ENCODE measurements at regions not wholly inside any gene's neighbourhood (a gene's known extent, or its start where the extent isn't known, plus 50 kb on each side); places are given as distances from the start of the nearest gene placed in this dataset.
"Not testable (repeated sequence)": the region's sequence is repeated elsewhere in the genome, so short reads cannot be mapped to it uniquely, and the experiment has no call there.

DNA sequence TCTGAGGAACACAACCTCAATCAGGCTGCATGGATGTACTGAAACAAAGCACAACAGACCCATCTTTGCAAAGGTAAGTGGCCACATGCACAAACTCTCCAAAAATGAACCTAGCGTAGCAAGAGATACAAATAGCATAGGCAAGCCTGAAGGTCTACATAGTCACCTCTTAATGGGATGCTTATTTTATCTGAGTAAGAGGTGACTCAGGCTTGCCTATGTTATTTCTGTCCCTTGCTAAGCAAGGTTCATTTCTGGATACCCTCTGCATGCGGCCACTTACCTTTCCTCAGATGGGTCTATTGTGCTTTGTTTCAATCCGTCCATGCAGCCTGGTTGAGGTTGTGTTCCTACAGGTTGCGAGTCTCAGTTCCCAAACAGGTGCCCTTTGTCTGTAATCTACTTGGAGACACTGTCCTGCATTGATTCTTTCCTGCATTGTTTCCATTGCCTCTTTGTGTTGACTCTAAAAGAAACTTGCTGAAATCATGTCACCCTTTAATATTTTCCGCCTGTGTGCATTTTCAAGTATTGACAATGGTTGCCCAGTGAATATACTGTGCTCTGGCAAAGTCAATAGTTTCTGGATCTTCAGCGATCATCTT is 291.8 kb upstream of the LYZL1 start:
- no peaks in the 10 kb centered on the region for H3K79me2 ChIP-seq (ENCODE audit: insufficient read depth, low read length)
- no peak overlapping the region for H3K4me3 ChIP-seq (ENCODE audit: low read depth, low read length, poor library complexity, severe bottlenecking)
- no peaks in the 10 kb centered on the region for H3K9me2 ChIP-seq (ENCODE audit: low read depth, low read length)
- H3K4me1 ChIP-seq (ENCODE audit: insufficient read depth, low read length, severe bottlenecking) = no peaks in the 10 kb centered on the region
- no peaks in the 10 kb centered on the region for H3K36me3 ChIP-seq (ENCODE audit: insufficient read depth, low read length)
- TF ChIP-seq EZH2 (IDR thresholded peaks at IDR 0.05; ENCODE audit: borderline replicate concordance, low read length) = no peak
- TF ChIP-seq, protein P1, sequence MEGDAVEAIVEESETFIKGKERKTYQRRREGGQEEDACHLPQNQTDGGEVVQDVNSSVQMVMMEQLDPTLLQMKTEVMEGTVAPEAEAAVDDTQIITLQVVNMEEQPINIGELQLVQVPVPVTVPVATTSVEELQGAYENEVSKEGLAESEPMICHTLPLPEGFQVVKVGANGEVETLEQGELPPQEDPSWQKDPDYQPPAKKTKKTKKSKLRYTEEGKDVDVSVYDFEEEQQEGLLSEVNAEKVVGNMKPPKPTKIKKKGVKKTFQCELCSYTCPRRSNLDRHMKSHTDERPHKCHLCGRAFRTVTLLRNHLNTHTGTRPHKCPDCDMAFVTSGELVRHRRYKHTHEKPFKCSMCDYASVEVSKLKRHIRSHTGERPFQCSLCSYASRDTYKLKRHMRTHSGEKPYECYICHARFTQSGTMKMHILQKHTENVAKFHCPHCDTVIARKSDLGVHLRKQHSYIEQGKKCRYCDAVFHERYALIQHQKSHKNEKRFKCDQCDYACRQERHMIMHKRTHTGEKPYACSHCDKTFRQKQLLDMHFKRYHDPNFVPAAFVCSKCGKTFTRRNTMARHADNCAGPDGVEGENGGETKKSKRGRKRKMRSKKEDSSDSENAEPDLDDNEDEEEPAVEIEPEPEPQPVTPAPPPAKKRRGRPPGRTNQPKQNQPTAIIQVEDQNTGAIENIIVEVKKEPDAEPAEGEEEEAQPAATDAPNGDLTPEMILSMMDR (IDR thresholded peaks at IDR 0.05; ENCODE audit: low read length) = no peak
- H3K9me3 ChIP-seq (ENCODE audit: low read length) = no peaks in the 10 kb centered on the region
- no peaks in the 10 kb centered on the region for H3K27me3 ChIP-seq (ENCODE audit: insufficient read depth, low read length)
- no peaks in the 10 kb centered on the region for H3F3A ChIP-seq (ENCODE audit: insufficient read depth, low read length)
- H4K20me1 ChIP-seq (ENCODE audit: insufficient read depth, low read length) = no peaks in the 10 kb centered on the region
- no peak overlapping the region for H2AFZ ChIP-seq (ENCODE audit: low read length)
- H3K27ac ChIP-seq (ENCODE audit: low read depth, low read length, poor library complexity, severe bottlenecking) = no peak overlapping the region
- H3K4me2 ChIP-seq (ENCODE audit: low read length) = no peak overlapping the region
- H3K9ac ChIP-seq (ENCODE audit: low read length) = no peak overlapping the region

DNA sequence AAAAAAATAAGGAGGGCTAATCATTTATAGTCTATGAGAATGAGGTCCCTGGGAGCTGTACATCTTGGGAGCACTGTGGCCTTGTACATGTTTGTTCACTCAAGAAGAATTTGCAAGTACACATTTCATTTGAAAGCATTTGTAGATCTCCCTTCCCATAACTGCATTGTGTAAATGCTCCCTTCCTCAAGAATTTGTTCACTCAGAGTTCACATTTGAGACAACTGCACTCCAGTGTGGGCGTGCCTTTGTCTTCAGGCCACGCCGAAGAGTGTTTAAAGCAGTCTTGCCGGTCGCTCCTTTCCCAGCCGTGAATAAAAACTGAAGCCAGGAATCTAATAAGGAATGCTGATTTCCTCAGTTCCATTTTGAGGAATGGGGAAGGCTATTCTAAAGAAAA is 291.1 kb upstream of the LYZL1 start:
- H3K9me3 ChIP-seq (ENCODE audit: low read length) = no peaks in the 10 kb centered on the region
- no peaks in the 10 kb centered on the region for H3K36me3 ChIP-seq (ENCODE audit: insufficient read depth, low read length)
- no peak overlapping the region for H3K9ac ChIP-seq (ENCODE audit: low read length)
- H2AFZ ChIP-seq (ENCODE audit: low read length) = no peak overlapping the region
- TF ChIP-seq EZH2 (IDR thresholded peaks at IDR 0.05; ENCODE audit: borderline replicate concordance, low read length) = no peak
- TF ChIP-seq, protein P1 (IDR thresholded peaks at IDR 0.05; ENCODE audit: low read length) = no peak
- no peak overlapping the region for H3K4me3 ChIP-seq (ENCODE audit: low read depth, low read length, poor library complexity, severe bottlenecking)
- no peaks in the 10 kb centered on the region for H3K9me2 ChIP-seq (ENCODE audit: low read depth, low read length)
- H3F3A ChIP-seq (ENCODE audit: insufficient read depth, low read length) = no peaks in the 10 kb centered on the region
- H3K27me3 ChIP-seq (ENCODE audit: insufficient read depth, low read length) = no peaks in the 10 kb centered on the region
- no peak overlapping the region for H3K4me2 ChIP-seq (ENCODE audit: low read length)
- no peaks in the 10 kb centered on the region for H3K79me2 ChIP-seq (ENCODE audit: insufficient read depth, low read length)
- H3K27ac ChIP-seq (ENCODE audit: low read depth, low read length, poor library complexity, severe bottlenecking) = no peak overlapping the region
- no peaks in the 10 kb centered on the region for H3K4me1 ChIP-seq (ENCODE audit: insufficient read depth, low read length, severe bottlenecking)
- no peaks in the 10 kb centered on the region for H4K20me1 ChIP-seq (ENCODE audit: insufficient read depth, low read length)

DNA sequence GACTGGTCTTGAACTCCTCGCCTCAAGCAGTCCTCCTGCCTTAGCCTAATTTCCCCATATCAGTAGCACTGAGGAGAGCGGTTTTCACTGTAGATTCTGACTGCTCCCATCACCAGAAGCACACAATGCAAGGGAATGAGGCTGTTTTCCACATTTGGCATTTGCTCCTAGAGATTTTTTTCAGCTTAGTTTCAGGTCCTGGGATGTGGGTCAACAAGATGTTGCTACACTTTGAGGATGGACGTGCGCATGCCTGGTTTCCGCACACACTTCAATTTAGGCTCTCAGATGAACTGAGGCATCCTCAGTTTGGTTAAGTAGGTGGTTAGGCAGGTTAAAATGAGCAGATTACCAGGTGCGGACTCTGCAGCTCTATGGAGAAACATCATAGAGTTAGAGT is 287.1 kb upstream of the LYZL1 start:
- Histone ChIP-seq H3K9ac (ENCODE audit: low read length) (no peak overlapping the region), H3K9me2 (ENCODE audit: low read depth, low read length) (no peaks in the 10 kb centered on the region), H3K4me3 (ENCODE audit: low read depth, low read length, poor library complexity, severe bottlenecking) (no peak overlapping the region), H3K27me3 (ENCODE audit: insufficient read depth, low read length) (no peaks in the 10 kb centered on the region), H3K79me2 (ENCODE audit: insufficient read depth, low read length) (no peaks in the 10 kb centered on the region), H3K4me1 (ENCODE audit: insufficient read depth, low read length, severe bottlenecking) (no peaks in the 10 kb centered on the region), H4K20me1 (ENCODE audit: insufficient read depth, low read length) (no peaks in the 10 kb centered on the region), H3K4me2 (ENCODE audit: low read length) (no peak overlapping the region), H3K27ac (ENCODE audit: low read depth, low read length, poor library complexity, severe bottlenecking) (no peak overlapping the region), H3K36me3 (ENCODE audit: insufficient read depth, low read length) (no peaks in the 10 kb centered on the region), H3F3A (ENCODE audit: insufficient read depth, low read length) (no peaks in the 10 kb centered on the region), H3K9me3 (ENCODE audit: low read length) (no peaks in the 10 kb centered on the region), H2AFZ (ENCODE audit: low read length) (no peak overlapping the region)
- no peak for TF ChIP-seq EZH2 (IDR thresholded peaks at IDR 0.05; ENCODE audit: borderline replicate concordance, low read length)
- TF ChIP-seq, protein P1 (IDR thresholded peaks at IDR 0.05; ENCODE audit: low read length) = no peak

DNA sequence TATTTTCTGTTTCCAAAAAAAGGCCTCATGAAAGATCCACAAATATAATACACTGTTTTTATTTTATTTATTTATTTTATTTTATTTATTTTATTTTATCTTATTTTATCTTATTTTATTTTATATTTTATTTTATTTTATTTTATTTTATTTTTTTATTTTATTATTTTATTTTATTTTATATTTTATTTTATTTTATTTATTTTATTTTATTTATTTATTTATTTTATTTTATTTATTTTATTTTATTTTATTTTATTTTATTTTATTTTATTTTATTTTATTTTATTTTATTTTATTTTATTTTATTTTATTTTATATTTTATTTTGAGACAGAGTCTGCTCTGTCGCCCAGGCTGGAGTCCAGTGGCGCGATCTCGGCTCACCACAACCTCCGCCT is 285.9 kb upstream of the LYZL1 start:
- H3K27ac ChIP-seq (ENCODE audit: low read depth, low read length, poor library complexity, severe bottlenecking); H3K9ac ChIP-seq (ENCODE audit: low read length); H3K4me1 ChIP-seq (ENCODE audit: insufficient read depth, low read length, severe bottlenecking); H4K20me1 ChIP-seq (ENCODE audit: insufficient read depth, low read length); H3K27me3 ChIP-seq (ENCODE audit: insufficient read depth, low read length); H3K36me3 ChIP-seq (ENCODE audit: insufficient read depth, low read length); H3K79me2 ChIP-seq (ENCODE audit: insufficient read depth, low read length); H2AFZ ChIP-seq (ENCODE audit: low read length); H3K9me2 ChIP-seq (ENCODE audit: low read depth, low read length); H3K9me3 ChIP-seq (ENCODE audit: low read length); H3F3A ChIP-seq (ENCODE audit: insufficient read depth, low read length); H3K4me3 ChIP-seq (ENCODE audit: low read depth, low read length, poor library complexity, severe bottlenecking); H3K4me2 ChIP-seq (ENCODE audit: low read length): not testable (repeated sequence)

Measured in OCI-LY1 (cell line).